GM20000 (cell line): ENCODE measurements at regions not wholly inside any gene's neighbourhood (a gene's known extent, or its start where the extent isn't known, plus 50 kb on each side); places are given as distances from the start of the nearest gene placed in this dataset.

ENCODE experiments used
- DNase-seq: peaks from one replicate; pipeline ENCODE4 v3.0.0; 2012; ENCODE audit warnings: low spot score
- TF ChIP-seq, protein P1 (sequence below): IDR thresholded peaks from 2 replicates; pipeline ENCODE4 v1.5.1; 2012; ENCODE audit warnings: mild to moderate bottlenecking, control low read depth; ENCODE audit errors: extremely low read depth, missing control alignments

DNA sequence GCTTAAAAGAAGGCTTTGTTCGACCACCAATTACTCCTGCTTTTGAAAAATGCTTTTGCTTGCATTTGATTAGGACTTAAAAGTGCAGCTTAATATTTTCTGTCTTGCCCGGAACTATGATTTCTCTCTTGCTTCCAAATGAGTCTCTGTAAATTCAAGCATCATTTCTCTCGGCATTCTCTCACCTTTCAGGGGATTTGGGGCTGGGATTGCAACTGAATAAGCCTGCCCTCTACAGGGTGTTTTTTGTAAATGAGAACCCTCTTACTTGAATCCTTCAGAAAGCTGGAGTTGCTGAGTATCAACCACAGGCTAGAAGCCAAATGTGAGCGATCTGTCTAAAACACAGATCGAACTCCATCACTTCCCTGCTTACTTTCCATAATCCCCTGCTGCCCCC, 234.6 kb downstream of the TMEM114 start:
- TF ChIP-seq, protein P1, sequence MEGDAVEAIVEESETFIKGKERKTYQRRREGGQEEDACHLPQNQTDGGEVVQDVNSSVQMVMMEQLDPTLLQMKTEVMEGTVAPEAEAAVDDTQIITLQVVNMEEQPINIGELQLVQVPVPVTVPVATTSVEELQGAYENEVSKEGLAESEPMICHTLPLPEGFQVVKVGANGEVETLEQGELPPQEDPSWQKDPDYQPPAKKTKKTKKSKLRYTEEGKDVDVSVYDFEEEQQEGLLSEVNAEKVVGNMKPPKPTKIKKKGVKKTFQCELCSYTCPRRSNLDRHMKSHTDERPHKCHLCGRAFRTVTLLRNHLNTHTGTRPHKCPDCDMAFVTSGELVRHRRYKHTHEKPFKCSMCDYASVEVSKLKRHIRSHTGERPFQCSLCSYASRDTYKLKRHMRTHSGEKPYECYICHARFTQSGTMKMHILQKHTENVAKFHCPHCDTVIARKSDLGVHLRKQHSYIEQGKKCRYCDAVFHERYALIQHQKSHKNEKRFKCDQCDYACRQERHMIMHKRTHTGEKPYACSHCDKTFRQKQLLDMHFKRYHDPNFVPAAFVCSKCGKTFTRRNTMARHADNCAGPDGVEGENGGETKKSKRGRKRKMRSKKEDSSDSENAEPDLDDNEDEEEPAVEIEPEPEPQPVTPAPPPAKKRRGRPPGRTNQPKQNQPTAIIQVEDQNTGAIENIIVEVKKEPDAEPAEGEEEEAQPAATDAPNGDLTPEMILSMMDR: no peak
- no peak for DNase-seq

DNA sequence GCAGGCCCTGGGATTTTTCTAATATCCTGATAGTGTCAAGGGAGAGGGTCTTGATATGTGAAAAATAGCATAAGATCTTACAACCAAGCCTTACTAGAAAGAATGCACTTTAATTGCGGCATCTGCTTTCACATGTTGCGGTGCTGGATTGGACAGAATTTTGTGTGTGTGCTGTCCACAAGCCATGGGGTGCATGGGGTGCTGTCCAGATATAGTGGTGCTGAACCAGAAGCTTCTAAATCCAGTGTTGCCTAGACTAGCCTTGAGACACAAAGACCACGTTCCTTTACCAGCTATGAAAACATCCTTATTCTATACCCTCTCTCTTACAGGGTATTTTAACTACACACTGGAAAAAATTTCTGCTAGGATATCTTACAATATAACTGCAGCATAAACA, 244.0 kb downstream of the TMEM114 start:
- no peak for DNase-seq

DNA sequence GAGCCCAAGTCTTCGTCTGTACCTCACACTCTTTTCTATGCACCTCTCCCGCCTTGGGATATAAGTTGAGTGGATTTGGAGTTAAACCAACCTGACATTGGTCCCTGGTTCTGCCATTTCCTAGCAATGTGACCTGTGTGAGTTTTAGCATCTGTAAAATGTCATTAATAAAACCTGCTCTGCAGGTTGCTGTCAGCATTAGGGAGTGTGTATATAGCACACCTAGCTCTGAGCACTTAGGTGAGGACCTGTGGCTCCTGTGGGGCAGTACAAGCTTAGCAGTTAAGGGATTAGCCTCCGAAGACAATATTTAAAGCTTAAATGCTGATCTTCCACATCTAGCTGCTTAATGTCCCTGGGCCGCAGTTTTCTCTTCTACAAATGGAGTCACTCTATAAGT, 248.0 kb downstream of the TMEM114 start:
- TF ChIP-seq, protein P1: no peak
- no peak for DNase-seq

More for the DNA sequence above, 244.0 kb downstream of the TMEM114 start:
- TF ChIP-seq, protein P1: no peak

DNA sequence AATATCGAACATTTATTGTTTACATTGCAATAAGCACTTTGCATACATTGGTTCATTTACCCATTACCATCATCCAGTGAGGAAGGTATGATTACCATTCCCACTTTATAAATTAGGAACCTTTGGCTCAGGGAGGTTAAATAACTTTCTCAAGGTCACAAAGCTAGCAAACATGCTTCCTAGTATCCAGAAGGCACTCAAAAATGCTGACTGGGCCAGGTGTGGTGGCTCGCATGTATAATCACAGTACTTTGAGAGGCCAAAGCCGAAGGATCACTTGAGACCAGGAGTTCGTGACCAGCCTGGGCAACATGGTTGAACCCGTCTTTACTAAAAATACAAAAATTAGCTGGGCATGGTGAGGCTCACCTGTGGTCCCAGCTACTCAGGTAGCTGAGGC, 259.6 kb downstream of the TMEM114 start:
- DNase-seq: no peak
- TF ChIP-seq, protein P1: no peak

DNA sequence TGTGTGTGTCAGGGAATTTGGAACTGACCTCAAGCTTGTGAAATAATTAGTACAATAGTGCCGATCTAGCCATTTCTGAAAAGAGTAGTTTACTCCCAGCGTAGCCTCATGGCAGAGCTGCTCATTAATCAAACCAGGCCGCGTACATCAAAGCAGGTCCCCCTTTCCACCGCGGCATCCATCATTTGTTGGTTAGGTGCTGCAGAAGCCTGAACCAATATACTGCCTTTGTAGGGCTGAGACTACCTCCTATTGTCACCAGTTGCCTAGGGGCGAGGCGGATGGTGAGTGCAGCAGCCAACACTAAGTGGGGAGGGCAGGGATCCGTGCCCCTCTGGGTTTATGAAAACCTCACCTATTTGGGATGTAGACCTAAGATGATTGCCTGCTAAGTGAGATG, 264.1 kb downstream of the TMEM114 start:
- no peak for DNase-seq
- TF ChIP-seq, protein P1: no peak

DNA sequence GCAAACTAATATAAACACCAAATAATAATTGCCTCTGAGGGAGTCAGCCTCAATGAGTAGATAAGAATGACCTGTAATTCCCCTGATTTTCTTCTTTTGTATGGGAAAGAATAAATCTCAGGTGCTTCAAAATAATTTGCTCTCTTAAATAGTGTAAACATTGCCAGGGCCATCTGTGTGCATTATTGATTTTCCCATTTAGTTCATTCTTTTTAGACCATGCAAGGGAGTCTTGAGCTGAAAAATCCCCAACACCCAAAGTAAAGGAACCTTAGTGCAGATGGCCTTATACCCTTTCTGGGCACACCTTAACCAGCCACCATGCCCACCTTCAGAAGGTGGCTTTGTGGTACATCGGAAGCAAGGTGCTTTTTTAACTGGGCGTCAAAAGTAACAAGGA, 267.2 kb downstream of the TMEM114 start:
- TF ChIP-seq, protein P1: no peak
- DNase-seq: no peak

DNA sequence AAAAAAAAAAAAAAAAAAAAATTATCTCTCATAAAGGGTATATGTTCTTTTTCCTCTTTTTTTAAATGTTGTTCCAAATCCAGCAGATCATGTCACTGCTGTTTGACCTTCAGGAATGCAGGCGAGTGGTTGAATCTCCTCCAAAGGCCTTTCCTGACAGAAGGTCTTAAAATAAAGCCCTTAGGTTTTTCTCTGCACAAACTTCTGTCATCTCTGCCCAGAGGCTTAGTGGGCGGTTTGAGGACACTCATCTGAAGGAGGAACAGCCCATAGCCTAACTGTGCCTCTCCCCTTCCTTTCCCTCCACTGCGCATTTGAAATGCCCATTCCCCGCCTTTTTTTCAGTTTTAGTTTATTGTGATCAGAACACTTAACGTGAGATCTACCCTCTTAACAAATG, 270.2 kb downstream of the TMEM114 start:
- DNase-seq: no peak
- TF ChIP-seq, protein P1: no peak
